DND-41 (cell line): ENCODE measurements at regions not wholly inside any gene's neighbourhood (a gene's known extent, or its start where the extent isn't known, plus 50 kb on each side); places are given as distances from the start of the nearest gene placed in this dataset.

ENCODE experiments used
- ATAC-seq: fragments of 200-7000 bp; cut with Tn5 transposase; 3 replicates; pipeline ENCODE4 v1.9.1; 2021; ENCODE audit warnings: low read depth; ENCODE audit not compliant: insufficient read depth
- DNase-seq: peaks from one replicate; pipeline ENCODE4 v3.0.0-alpha.2; 2020
- H2AFZ ChIP-seq: 2 replicates; pipeline ENCODE4 v1.6.0; 2012; ENCODE audit warnings: low read depth, low read length
- H3K27ac ChIP-seq: 2 replicates; pipeline ENCODE4 v1.5.1; 2012; ENCODE audit warnings: low read length, inconsistent platforms
- H3K27me3 ChIP-seq: fragments of 200-600 bp; sonication (generic); 2 replicates; pipeline ENCODE4 v1.6.0; 2012; ENCODE audit warnings: low read length, mild to moderate bottlenecking, inconsistent platforms; ENCODE audit not compliant: insufficient read depth, poor library complexity
- H3K36me3 ChIP-seq: 2 replicates; pipeline ENCODE4 v1.5.1; 2012; ENCODE audit warnings: low read length, inconsistent platforms; ENCODE audit not compliant: insufficient read depth
- H3K4me1 ChIP-seq: 2 replicates; pipeline ENCODE4 v1.5.1; 2012; ENCODE audit warnings: mild to moderate bottlenecking, low read length; ENCODE audit not compliant: insufficient read depth
- H3K4me2 ChIP-seq: 2 replicates; pipeline ENCODE4 v1.6.0; 2012; ENCODE audit warnings: mild to moderate bottlenecking, moderate library complexity, low read length, inconsistent platforms; ENCODE audit not compliant: insufficient read depth
- H3K4me3 ChIP-seq, 2 experiments: fragments of 200-600 bp in 1 of 2; shearing (Covaris generic) in 1 of 2; 2 replicates each; pipeline ENCODE4 v1.5.1; 2012 to 2016; ENCODE audit warnings: inconsistent platforms in 2 of 2, low read length in 2 of 2, mild to moderate bottlenecking in 2 of 2, low read depth in 1 of 2, moderate library complexity in 1 of 2
- H3K79me2 ChIP-seq: 2 replicates; pipeline ENCODE4 v1.6.0; 2012; ENCODE audit warnings: low read length, inconsistent platforms; ENCODE audit not compliant: insufficient read depth
- H3K9ac ChIP-seq: 2 replicates; pipeline ENCODE4 v1.6.0; 2012; ENCODE audit warnings: low read depth, mild to moderate bottlenecking, inconsistent platforms, low read length, moderate library complexity
- H3K9me3 ChIP-seq: 2 replicates; pipeline ENCODE4 v1.5.1; 2012; ENCODE audit warnings: low read length, moderate library complexity, mild to moderate bottlenecking, inconsistent platforms; ENCODE audit not compliant: insufficient read depth, severe bottlenecking
- H4K20me1 ChIP-seq: 2 replicates; pipeline ENCODE4 v1.6.0; 2012; ENCODE audit warnings: low read length; ENCODE audit not compliant: insufficient read depth
- EZH2 ChIP-seq: IDR thresholded peaks from 3 replicates; pipeline ENCODE4 v1.6.1; 2012; ENCODE audit warnings: borderline replicate concordance, low read depth, mild to moderate bottlenecking, moderate library complexity, low read length, inconsistent platforms; ENCODE audit not compliant: severe bottlenecking
- TF ChIP-seq, protein P1 (sequence below): IDR thresholded peaks from 2 replicates; pipeline ENCODE4 v1.5.1; 2012; ENCODE audit warnings: borderline replicate concordance, low read length, moderate library complexity, mild to moderate bottlenecking; ENCODE audit not compliant: poor library complexity, severe bottlenecking; ENCODE audit errors: extremely low read depth

DNA sequence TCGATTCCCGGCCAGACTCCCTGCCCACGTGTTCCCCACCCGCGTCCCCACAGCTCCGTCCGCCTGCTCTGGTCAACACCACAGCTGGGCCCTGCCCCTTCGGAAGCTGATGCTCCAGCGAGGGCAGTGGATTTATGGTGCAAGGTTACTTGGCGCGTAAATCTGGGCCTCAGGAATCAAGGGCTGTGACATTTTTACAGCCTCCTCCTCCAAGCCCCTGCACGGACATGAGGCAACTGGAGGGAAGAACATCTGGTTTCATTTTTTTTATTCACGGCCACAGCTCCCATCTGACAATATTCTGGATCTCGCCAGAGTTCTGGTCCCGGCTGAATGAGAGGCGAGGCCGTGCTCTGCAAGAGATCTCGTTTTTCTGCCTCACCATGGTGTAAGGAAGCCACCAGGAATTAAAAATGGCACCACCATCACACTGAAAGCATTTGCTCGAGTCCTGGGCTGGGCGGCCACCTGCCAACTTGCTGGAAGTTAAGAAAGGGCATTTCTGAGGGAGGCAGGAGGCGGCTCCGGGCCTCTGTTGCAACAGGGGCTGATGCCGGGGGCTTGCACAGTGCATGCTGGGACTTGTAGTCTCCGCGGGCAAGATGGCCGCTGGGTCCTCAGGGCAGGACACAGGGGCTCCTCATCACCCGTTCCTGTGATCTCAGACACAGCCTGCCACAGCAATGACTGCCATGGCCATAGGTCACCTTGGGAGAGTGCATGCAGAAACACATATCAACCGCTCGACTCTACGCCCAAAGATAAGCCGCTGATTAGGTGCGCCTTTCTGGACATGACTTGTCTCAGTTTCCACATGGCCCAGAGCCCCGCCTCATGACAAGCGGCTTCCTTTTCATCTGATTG, 148.5 kb downstream of the LY86 start:
- H3K9ac ChIP-seq, result no peak overlapping the region
- no peaks in the 10 kb centered on the region for H3K27me3 ChIP-seq
- TF ChIP-seq EZH2, result no peak
- TF ChIP-seq, protein P1, sequence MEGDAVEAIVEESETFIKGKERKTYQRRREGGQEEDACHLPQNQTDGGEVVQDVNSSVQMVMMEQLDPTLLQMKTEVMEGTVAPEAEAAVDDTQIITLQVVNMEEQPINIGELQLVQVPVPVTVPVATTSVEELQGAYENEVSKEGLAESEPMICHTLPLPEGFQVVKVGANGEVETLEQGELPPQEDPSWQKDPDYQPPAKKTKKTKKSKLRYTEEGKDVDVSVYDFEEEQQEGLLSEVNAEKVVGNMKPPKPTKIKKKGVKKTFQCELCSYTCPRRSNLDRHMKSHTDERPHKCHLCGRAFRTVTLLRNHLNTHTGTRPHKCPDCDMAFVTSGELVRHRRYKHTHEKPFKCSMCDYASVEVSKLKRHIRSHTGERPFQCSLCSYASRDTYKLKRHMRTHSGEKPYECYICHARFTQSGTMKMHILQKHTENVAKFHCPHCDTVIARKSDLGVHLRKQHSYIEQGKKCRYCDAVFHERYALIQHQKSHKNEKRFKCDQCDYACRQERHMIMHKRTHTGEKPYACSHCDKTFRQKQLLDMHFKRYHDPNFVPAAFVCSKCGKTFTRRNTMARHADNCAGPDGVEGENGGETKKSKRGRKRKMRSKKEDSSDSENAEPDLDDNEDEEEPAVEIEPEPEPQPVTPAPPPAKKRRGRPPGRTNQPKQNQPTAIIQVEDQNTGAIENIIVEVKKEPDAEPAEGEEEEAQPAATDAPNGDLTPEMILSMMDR, result no peak
- no peaks in the 10 kb centered on the region for H3K9me3 ChIP-seq
- H3K4me1 ChIP-seq, result no peaks in the 10 kb centered on the region
- ATAC-seq, result no peak
- no peaks in the 10 kb centered on the region for H3K79me2 ChIP-seq
- H3K36me3 ChIP-seq, result no peaks in the 10 kb centered on the region
- no peak for DNase-seq
- no peaks in the 10 kb centered on the region for H4K20me1 ChIP-seq
- H3K4me2 ChIP-seq, result no peak overlapping the region
- H3K27ac ChIP-seq, result no peak overlapping the region
- no peak overlapping the region for H2AFZ ChIP-seq
- no peak overlapping the region for H3K4me3 ChIP-seq

GRCh38 chr6:6737671-6738070, 149.2 kb downstream of the LY86 start:
- Histone ChIP-seq H3K27me3 (no peaks in the 10 kb centered on the region), H4K20me1 (no peaks in the 10 kb centered on the region), H3K9ac (no peak overlapping the region), H3K27ac (no peak overlapping the region), H3K79me2 (no peaks in the 10 kb centered on the region), H2AFZ (no peak overlapping the region), H3K36me3 (no peaks in the 10 kb centered on the region), H3K9me3 (no peaks in the 10 kb centered on the region), H3K4me3 (no peak overlapping the region), H3K4me1 (no peaks in the 10 kb centered on the region), H3K4me2 (no peak overlapping the region)
- ATAC-seq (no peak), DNase-seq (no peak)
- TF ChIP-seq, protein P1, result no peak
- TF ChIP-seq EZH2, result no peak

- Histone ChIP-seq H3K4me2 (no peak overlapping the region), H4K20me1 (no peaks in the 10 kb centered on the region)
- no peak for TF ChIP-seq EZH2
- TF ChIP-seq, protein P1, result no peak
These were observed 149.6 kb downstream of the LY86 start for GRCh38 chr6:6738108-6738507.

More at GRCh38 chr6:6738108-6738507, 149.6 kb downstream of the LY86 start:
- no peaks in the 10 kb centered on the region for H3K4me1 ChIP-seq
- H3K9me3 ChIP-seq, result no peaks in the 10 kb centered on the region
- no peak overlapping the region for H3K9ac ChIP-seq
- H3K79me2 ChIP-seq, result no peaks in the 10 kb centered on the region
- DNase-seq (no peak), ATAC-seq (no peak)
- no peak overlapping the region for H2AFZ ChIP-seq
- H3K4me3 ChIP-seq, result no peak overlapping the region
- H3K27me3 ChIP-seq, result no peaks in the 10 kb centered on the region
- H3K27ac ChIP-seq, result no peak overlapping the region
- no peaks in the 10 kb centered on the region for H3K36me3 ChIP-seq
